PC-9 (cell line): ENCODE measurements at regions not wholly inside any gene's neighbourhood (a gene's known extent, or its start where the extent isn't known, plus 50 kb on each side); places are given as distances from the start of the nearest gene placed in this dataset.

ENCODE experiments used
- CTCF ChIP-seq: fragments of 200-600 bp; sonication (generic); conservative IDR thresholded peaks from 2 replicates; pipeline ENCODE4 v1.6.1; 2017; ENCODE audit warnings: mixed run types, antibody characterized with exemption, mild to moderate bottlenecking, moderate library complexity
- EZH2 ChIP-seq: fragments of 200-600 bp; sonication (generic); IDR thresholded peaks from 2 replicates; pipeline ENCODE4 v1.8.0; 2017; ENCODE audit warnings: antibody characterized with exemption, low read depth

GRCh38 chr7:145092766-145093165 lies 256.9 kb upstream of the TPK1 start:
- TF ChIP-seq CTCF (no peak), EZH2 (no peak)
